ENCODE measurements at regions not wholly inside any gene's neighbourhood (a gene's known extent, or its start where the extent isn't known, plus 50 kb on each side); places are given as distances from the start of the nearest gene placed in this dataset.

GRCh38 chr3:46146548-46146947 lies 61.6 kb downstream of the CCR1 start:
- POLR2A ChIA-PET: no interaction called here
- H3K27me3 Mint-ChIP-seq (ENCODE audit: low read depth): no peaks in the 10 kb centered on the region
- no peak overlapping the region for H3K4me3 Mint-ChIP-seq
- no peak overlapping the region for H3K27ac Mint-ChIP-seq
- H3K36me3 Mint-ChIP-seq: no peaks in the 10 kb centered on the region
- H3K4me1 Mint-ChIP-seq: no peaks in the 10 kb centered on the region
- no peak for DNase-seq (ENCODE audit: low spot score)
- ATAC-seq: no peak
- no peak for TF ChIP-seq RELA (CRISPR knock-in tag; IDR thresholded peaks at IDR 0.05; ENCODE audit: borderline replicate concordance)
- no peak for TF ChIP-seq ATF1 (CRISPR knock-in tag; IDR thresholded peaks at IDR 0.05)
- TF ChIP-seq NFATC4 (CRISPR knock-in tag; IDR thresholded peaks at IDR 0.05): no peak
- TF ChIP-seq ZNF416 (CRISPR knock-in tag; IDR thresholded peaks at IDR 0.05): no peak
- no peaks in the 10 kb centered on the region; the same call in 1 of the 2 replicates for H3K9me3 Mint-ChIP-seq
- CTCF ChIA-PET: no interaction called here

GRCh38 chr3:46146021-46146420 lies 62.1 kb downstream of the CCR1 start:
- H3K4me3 Mint-ChIP-seq: no peak overlapping the region

GRCh38 chr3:46145147-46145546 lies 63.0 kb downstream of the CCR1 start:
- Mint-ChIP-seq H3K9me3 (peaks cover 5% of the 10 kb centered on the region; the same call in 1 of the 2 replicates), H3K27ac (no peak overlapping the region), H3K27me3 (ENCODE audit: low read depth) (no peaks in the 10 kb centered on the region), H3K4me1 (no peaks in the 10 kb centered on the region), H3K36me3 (no peaks in the 10 kb centered on the region), H3K4me3 (no peak overlapping the region)
- no peak for TF ChIP-seq ZBTB21 (CRISPR knock-in tag; IDR thresholded peaks at IDR 0.05; ENCODE audit: borderline replicate concordance)
- no peak for TF ChIP-seq ATF2 (CRISPR knock-in tag; IDR thresholded peaks at IDR 0.05; ENCODE audit: borderline replicate concordance, low read depth)
- no peak for TF ChIP-seq ZNF232 (CRISPR knock-in tag; IDR thresholded peaks at IDR 0.05)
- ATAC-seq: no peak
- CTCF ChIA-PET: no interaction called here
- no peak for DNase-seq (ENCODE audit: low spot score)
- POLR2A ChIA-PET: no interaction called here

More at GRCh38 chr3:46146021-46146420, 62.1 kb downstream of the CCR1 start:
- DNase-seq (ENCODE audit: low spot score) (no peak), ATAC-seq (no peak)
- TF ChIP-seq FOXP1 (CRISPR knock-in tag; IDR thresholded peaks at IDR 0.05; ENCODE audit: borderline replicate concordance) (no peak), MYBL2 (CRISPR knock-in tag; IDR thresholded peaks at IDR 0.05) (no peak), ZNF121 (CRISPR knock-in tag; IDR thresholded peaks at IDR 0.05) (no peak)
- ChIA-PET POLR2A (no interaction called here), CTCF (no interaction called here)
- peaks cover 2% of the 10 kb centered on the region; the same call in 1 of the 2 replicates for H3K9me3 Mint-ChIP-seq
- no peaks in the 10 kb centered on the region for H3K4me1 Mint-ChIP-seq
- H3K27ac Mint-ChIP-seq: no peak overlapping the region
- H3K36me3 Mint-ChIP-seq: no peaks in the 10 kb centered on the region
- H3K27me3 Mint-ChIP-seq (ENCODE audit: low read depth): no peaks in the 10 kb centered on the region

- CTCF ChIA-PET: no interaction called here
- ATAC-seq (no peak), DNase-seq (ENCODE audit: low spot score) (no peak)
- Mint-ChIP-seq H3K36me3 (no peaks in the 10 kb centered on the region), H3K27me3 (ENCODE audit: low read depth) (no peaks in the 10 kb centered on the region), H3K4me1 (no peaks in the 10 kb centered on the region), H3K9me3 (peaks cover 5% of the 10 kb centered on the region; the same call in 1 of the 2 replicates), H3K4me3 (no peak overlapping the region), H3K27ac (no peak overlapping the region)
- TF ChIP-seq FOXP1 (CRISPR knock-in tag; IDR thresholded peaks at IDR 0.05; ENCODE audit: borderline replicate concordance) (no peak), KAT7 (CRISPR knock-in tag; IDR thresholded peaks at IDR 0.05; ENCODE audit: borderline replicate concordance) (no peak), ETV6 (CRISPR knock-in tag; IDR thresholded peaks at IDR 0.05) (no peak), ZNF532 (CRISPR knock-in tag; IDR thresholded peaks at IDR 0.05; ENCODE audit: borderline replicate concordance) (no peak)
- POLR2A ChIA-PET: no interaction called here
Measured at GRCh38 chr3:46143951-46144473, 64.1 kb downstream of the CCR1 start.
